Muscle of leg (tissue), 3 donors: ENCODE measurements at regions not wholly inside any gene's neighbourhood (a gene's known extent, or its start where the extent isn't known, plus 50 kb on each side); places are given as distances from the start of the nearest gene placed in this dataset.

Source experiments
- DNase-seq: peaks from one replicate; pipeline ENCODE4 v3.0.0; 2013
- H3K27ac ChIP-seq: one replicate; pipeline ENCODE4 v1.5.1; 2013; ENCODE audit warnings: mild to moderate bottlenecking, low read length, control low read depth
- H3K27me3 ChIP-seq: one replicate; pipeline ENCODE4 v1.6.1; 2013; ENCODE audit warnings: low read length; ENCODE audit not compliant: control insufficient read depth, insufficient read depth
- H3K36me3 ChIP-seq: one replicate; pipeline ENCODE4 v1.6.1; 2013; ENCODE audit warnings: low read length; ENCODE audit not compliant: control insufficient read depth, insufficient read depth
- H3K4me1 ChIP-seq: one replicate; pipeline ENCODE4 v1.6.1; 2013; ENCODE audit warnings: low read length; ENCODE audit not compliant: control insufficient read depth, insufficient read depth
- H3K4me3 ChIP-seq: one replicate; pipeline ENCODE4 v1.5.1; 2013; ENCODE audit warnings: low read length, control low read depth
- H3K9me3 ChIP-seq: replicated peaks from 2 replicates; pipeline ENCODE4 v1.6.1; 2013; ENCODE audit warnings: low read depth, low read length; ENCODE audit not compliant: control insufficient read depth
- WGBS: methylation state at CpG from one replicate; pipeline ENCODE4 v1.1.5; 2013; ENCODE audit warnings: missing lambda C conversion rate; ENCODE audit not compliant: insufficient coverage; 5-methylcytosine and 5-hydroxymethylcytosine counted together

- Histone ChIP-seq H3K27me3 (no peaks in the 10 kb centered on the region), H3K4me3 (no peak overlapping the region), H3K4me1 (no peaks in the 10 kb centered on the region), H3K27ac (no peak overlapping the region), H3K36me3 (no peaks in the 10 kb centered on the region), H3K9me3 (no peaks in the 10 kb centered on the region)
- WGBS = no CpG with 5 or more reads among the region's 1 CpG
- DNase-seq = no peak
Measured at GRCh38 chr4:117527601-117528000, 442.2 kb upstream of the TRAM1L1 start.

GRCh38 chr4:117529401-117529800 lies 444.0 kb upstream of the TRAM1L1 start:
- Histone ChIP-seq H3K4me1 (no peaks in the 10 kb centered on the region), H3K27ac (no peak overlapping the region), H3K36me3 (no peaks in the 10 kb centered on the region), H3K9me3 (no peaks in the 10 kb centered on the region), H3K4me3 (no peak overlapping the region), H3K27me3 (no peaks in the 10 kb centered on the region)
- no peak for DNase-seq
- no CpG with 5 or more reads among the region's 3 CpGs for WGBS

DNA sequence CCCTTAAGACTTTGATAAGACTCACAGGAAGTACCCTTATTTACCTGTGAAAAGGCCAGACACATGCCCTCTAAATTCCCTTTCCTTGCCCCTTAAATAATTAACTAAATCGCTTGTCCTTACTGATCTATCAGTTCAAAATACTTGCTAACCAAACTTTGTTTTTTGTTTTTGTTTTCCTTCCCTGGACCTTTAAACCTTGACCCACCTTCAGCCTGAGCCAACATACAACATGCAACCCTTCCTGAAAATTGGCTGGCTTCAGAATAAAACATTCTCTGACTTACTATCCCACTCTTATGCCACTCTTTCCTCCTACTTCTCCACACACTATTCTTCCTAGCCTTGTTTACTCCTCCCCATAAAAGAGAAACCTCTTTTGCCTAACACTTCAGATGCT lies 448.1 kb upstream of the TRAM1L1 start:
- no peaks in the 10 kb centered on the region for H3K9me3 ChIP-seq
- no peak overlapping the region for H3K27ac ChIP-seq
- H3K36me3 ChIP-seq = no peaks in the 10 kb centered on the region
- no peak for DNase-seq
- WGBS = 83% methylated on average over 1 of the region's 1 CpG
- H3K4me3 ChIP-seq = no peak overlapping the region
- H3K27me3 ChIP-seq = no peaks in the 10 kb centered on the region
- no peaks in the 10 kb centered on the region for H3K4me1 ChIP-seq

- Histone ChIP-seq H3K27me3 (no peaks in the 10 kb centered on the region), H3K27ac (no peak overlapping the region), H3K36me3 (no peaks in the 10 kb centered on the region), H3K4me1 (no peaks in the 10 kb centered on the region), H3K9me3 (no peaks in the 10 kb centered on the region), H3K4me3 (no peak overlapping the region)
- no peak for DNase-seq
- no CpG with 5 or more reads among the region's 1 CpG for WGBS
Measured at GRCh38 chr4:117545039-117545438, 459.7 kb upstream of the TRAM1L1 start.

- Histone ChIP-seq H3K4me1 (no peaks in the 10 kb centered on the region), H3K27me3 (no peaks in the 10 kb centered on the region), H3K36me3 (no peaks in the 10 kb centered on the region), H3K9me3 (no peaks in the 10 kb centered on the region), H3K4me3 (no peak overlapping the region), H3K27ac (no peak overlapping the region)
- DNase-seq = peak; percentile 19
- WGBS = no CpG with 5 or more reads among the region's 5 CpGs
Measured at GRCh38 chr4:117549524-117549923, 464.1 kb upstream of the TRAM1L1 start.

GRCh38 chr4:117550085-117550484 lies 464.7 kb upstream of the TRAM1L1 start:
- H3K27ac ChIP-seq = no peak overlapping the region
- no peak overlapping the region for H3K4me3 ChIP-seq
- H3K9me3 ChIP-seq = no peaks in the 10 kb centered on the region
- no peaks in the 10 kb centered on the region for H3K4me1 ChIP-seq
- H3K36me3 ChIP-seq = no peaks in the 10 kb centered on the region
- peak; percentile 6 for DNase-seq
- H3K27me3 ChIP-seq = no peaks in the 10 kb centered on the region
- WGBS = 33% methylated on average over 1 of the region's 2 CpGs

DNA sequence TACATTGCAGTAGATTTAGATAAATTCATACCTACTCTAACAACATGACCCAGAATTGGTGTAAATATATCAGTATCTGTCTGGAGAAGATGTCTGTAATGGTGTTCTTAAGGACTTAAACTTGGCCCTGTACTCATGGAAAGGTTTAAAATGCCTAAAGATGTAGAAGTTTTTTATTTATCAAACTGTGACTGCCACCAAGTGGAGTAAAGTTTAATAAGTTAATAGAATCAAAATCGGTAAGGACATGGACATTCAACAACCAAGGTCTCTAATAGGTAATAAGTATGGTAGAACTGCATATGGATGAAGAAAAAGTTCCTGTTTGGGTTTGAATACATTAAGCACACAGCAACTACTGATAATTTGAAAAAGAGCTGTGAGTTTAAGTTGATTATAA lies 474.0 kb upstream of the NDST3 start:
- Histone ChIP-seq H3K27ac (no peak overlapping the region), H3K4me1 (no peaks in the 10 kb centered on the region), H3K9me3 (no peaks in the 10 kb centered on the region), H3K4me3 (no peak overlapping the region), H3K36me3 (no peaks in the 10 kb centered on the region), H3K27me3 (no peaks in the 10 kb centered on the region)
- no CpG with 5 or more reads among the region's 1 CpG for WGBS
- DNase-seq = peak; percentile 52

- H3K4me3 ChIP-seq = no peak overlapping the region
- no peak overlapping the region for H3K27ac ChIP-seq
- no peaks in the 10 kb centered on the region for H3K36me3 ChIP-seq
- no peak for DNase-seq
- no peaks in the 10 kb centered on the region for H3K27me3 ChIP-seq
- no peaks in the 10 kb centered on the region for H3K4me1 ChIP-seq
- WGBS = no CpG with 5 or more reads among the region's 2 CpGs
- H3K9me3 ChIP-seq = no peaks in the 10 kb centered on the region
Measured at GRCh38 chr4:117574085-117574484, 460.2 kb upstream of the NDST3 start.

- no peaks in the 10 kb centered on the region for H3K36me3 ChIP-seq
- H3K27ac ChIP-seq = no peak overlapping the region
- no peaks in the 10 kb centered on the region for H3K9me3 ChIP-seq
- H3K4me1 ChIP-seq = no peaks in the 10 kb centered on the region
- no peaks in the 10 kb centered on the region for H3K27me3 ChIP-seq
- WGBS = 88% methylated on average over 18 of the region's 24 CpGs
- no peak for DNase-seq
- H3K4me3 ChIP-seq = no peak overlapping the region
Measured at GRCh38 chr4:117575850-117576249, 458.4 kb upstream of the NDST3 start.

GRCh38 chr4:117577686-117578311 lies 456.5 kb upstream of the NDST3 start:
- no peaks in the 10 kb centered on the region for H3K27me3 ChIP-seq
- DNase-seq = no peak
- H3K4me1 ChIP-seq = no peaks in the 10 kb centered on the region
- H3K9me3 ChIP-seq = no peaks in the 10 kb centered on the region
- H3K27ac ChIP-seq = no peak overlapping the region
- WGBS = no CpG with 5 or more reads among the region's 2 CpGs
- no peaks in the 10 kb centered on the region for H3K36me3 ChIP-seq
- H3K4me3 ChIP-seq = no peak overlapping the region

DNA sequence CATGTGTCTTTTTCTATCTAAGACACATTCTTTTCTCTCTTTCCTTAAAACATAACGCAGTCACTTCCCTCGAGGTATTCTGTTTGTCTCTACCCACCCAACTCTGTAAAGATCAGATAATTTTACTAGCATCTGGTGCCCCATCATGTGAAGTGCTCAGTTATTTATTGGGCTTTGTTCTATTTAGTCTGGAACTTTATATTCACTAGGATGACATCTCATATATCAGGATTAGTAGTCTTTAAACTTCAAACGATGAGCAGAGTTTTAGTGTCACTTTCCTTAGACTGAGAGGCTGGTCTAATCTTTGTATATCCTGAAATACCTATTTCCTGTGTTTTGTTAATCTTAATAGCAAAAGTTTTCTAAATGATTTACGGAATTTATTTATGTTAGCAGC lies 445.5 kb upstream of the NDST3 start:
- no peaks in the 10 kb centered on the region for H3K9me3 ChIP-seq
- H3K36me3 ChIP-seq = no peaks in the 10 kb centered on the region
- H3K27ac ChIP-seq = no peak overlapping the region
- no peaks in the 10 kb centered on the region for H3K27me3 ChIP-seq
- DNase-seq = no peak
- no CpG with 5 or more reads among the region's 4 CpGs for WGBS
- no peak overlapping the region for H3K4me3 ChIP-seq
- H3K4me1 ChIP-seq = no peaks in the 10 kb centered on the region
